ENCODE measurements at regions not wholly inside any gene's neighbourhood (a gene's known extent, or its start where the extent isn't known, plus 50 kb on each side); places are given as distances from the start of the nearest gene placed in this dataset.
"Not testable (repeated sequence)": the region's sequence is repeated elsewhere in the genome, so short reads cannot be mapped to it uniquely, and the experiment has no call there.

GRCh38 chr4:66376921-66377320 is 706.6 kb upstream of the EPHA5 start:
- no peak for ATAC-seq
- no peak for DNase-seq

- no peak for DNase-seq
- ATAC-seq: no peak
Measured at GRCh38 chr4:66376396-66376795, 706.1 kb upstream of the EPHA5 start.

GRCh38 chr4:66373268-66373667 is 703.0 kb upstream of the EPHA5 start:
- ATAC-seq: no peak
- DNase-seq: no peak

- ATAC-seq (no peak), DNase-seq (no peak)
Measured at GRCh38 chr4:66372706-66373105, 702.4 kb upstream of the EPHA5 start.

GRCh38 chr4:66367043-66367660 is 696.9 kb upstream of the EPHA5 start:
- DNase-seq (no peak), ATAC-seq (no peak)

GRCh38 chr4:66360395-66360794 is 690.1 kb upstream of the EPHA5 start:
- DNase-seq, ATAC-seq: not testable (repeated sequence)

GRCh38 chr4:66357316-66357715 is 687.0 kb upstream of the EPHA5 start:
- ATAC-seq (no peak), DNase-seq (no peak)

GRCh38 chr4:66355328-66355727 is 685.0 kb upstream of the EPHA5 start:
- ATAC-seq (no peak), DNase-seq (no peak)

GRCh38 chr4:66351761-66352160 is 681.5 kb upstream of the EPHA5 start:
- ATAC-seq (no peak), DNase-seq (no peak)

GRCh38 chr4:66340286-66340893 is 670.1 kb upstream of the EPHA5 start:
- DNase-seq: no peak
- ATAC-seq: no peak

- ATAC-seq: no peak
Measured at GRCh38 chr4:66339007-66339406, 668.7 kb upstream of the EPHA5 start.

GRCh38 chr4:66331761-66332160 is 661.5 kb upstream of the EPHA5 start:
- ATAC-seq (no peak), DNase-seq (no peak)

More at GRCh38 chr4:66339007-66339406, 668.7 kb upstream of the EPHA5 start:
- DNase-seq: no peak

GRCh38 chr4:66330125-66330524 is 659.8 kb upstream of the EPHA5 start:
- no peak for ATAC-seq
- no peak for DNase-seq

- ATAC-seq (no peak), DNase-seq (no peak)
Measured at GRCh38 chr4:66328803-66329574, 658.7 kb upstream of the EPHA5 start.

- no peak for DNase-seq
- ATAC-seq: no peak
Measured at GRCh38 chr4:66307641-66308438, 637.6 kb upstream of the EPHA5 start.

- DNase-seq (no peak), ATAC-seq (no peak)
Measured at GRCh38 chr4:66300336-66300934, 630.1 kb upstream of the EPHA5 start.

GRCh38 chr4:66298569-66298968 is 628.3 kb upstream of the EPHA5 start:
- no peak for ATAC-seq
- DNase-seq: no peak

- DNase-seq: no peak
- no peak for ATAC-seq
Measured at GRCh38 chr4:66297703-66298102, 627.4 kb upstream of the EPHA5 start.

- ATAC-seq (no peak), DNase-seq (no peak)
Measured at GRCh38 chr4:66294638-66295037, 624.3 kb upstream of the EPHA5 start.

- DNase-seq (no peak), ATAC-seq (no peak)
Measured at GRCh38 chr4:66284991-66285451, 614.7 kb upstream of the EPHA5 start.

GRCh38 chr4:66279084-66279483 is 608.8 kb upstream of the EPHA5 start:
- DNase-seq: no peak
- ATAC-seq: no peak

GRCh38 chr4:66275411-66276038 is 605.2 kb upstream of the EPHA5 start:
- DNase-seq (no peak), ATAC-seq (no peak)
